Stimulated activated effector memory CD8-positive, alpha-beta T cell treated with anti-CD3 and anti-CD28 coated beads, Interleukin-12 subunit alpha, Interleukin-12 subunit beta, amount 100 ng/mL, for 72 hours (primary cell): ENCODE measurements at regions not wholly inside any gene's neighbourhood (a gene's known extent, or its start where the extent isn't known, plus 50 kb on each side); places are given as distances from the start of the nearest gene placed in this dataset.
"Not testable (repeated sequence)": the region's sequence is repeated elsewhere in the genome, so short reads cannot be mapped to it uniquely, and the experiment has no call there.

ENCODE experiments used
- ATAC-seq: fragments of 150-1000 bp; cut with Tn5 transposase; 2 replicates; pipeline ENCODE4 v1.10.0; 2021
- DNase-seq, 2 donors: peaks; one replicate each; pipeline ENCODE4 v3.0.0; 2021 to 2022; ENCODE audit warnings: low spot score in 2 of 2
- H3K27ac Mint-ChIP-seq: one replicate; pipeline ENCODE4 v1.8.0; 2022; ENCODE audit warnings: mild to moderate bottlenecking, mixed read lengths
- H3K36me3 Mint-ChIP-seq: one replicate; pipeline ENCODE4 v1.8.0; 2022; ENCODE audit warnings: mild to moderate bottlenecking, mixed read lengths
- H3K4me1 Mint-ChIP-seq: one replicate; pipeline ENCODE4 v1.8.0; 2022; ENCODE audit warnings: mixed read lengths
- H3K4me3 Mint-ChIP-seq: one replicate; pipeline ENCODE4 v1.8.0; 2022; ENCODE audit warnings: mild to moderate bottlenecking, mixed read lengths
- H3K9me3 Mint-ChIP-seq: one replicate; pipeline ENCODE4 v1.8.0; 2022; ENCODE audit warnings: mixed read lengths

- ATAC-seq (no peak), DNase-seq (no peak)
- H3K4me1 Mint-ChIP-seq = no peaks in the 10 kb centered on the region
Measured at GRCh38 chr6:109251839-109252238, 130.4 kb downstream of the CD164 start.

GRCh38 chr6:109250544-109251156, 131.6 kb downstream of the CD164 start:
- not testable (repeated sequence) for H3K36me3 Mint-ChIP-seq

More at GRCh38 chr6:109251839-109252238, 130.4 kb downstream of the CD164 start:
- Mint-ChIP-seq H3K27ac (no peak overlapping the region), H3K4me3 (no peak overlapping the region), H3K9me3 (no peaks in the 10 kb centered on the region), H3K36me3 (no peaks in the 10 kb centered on the region)

GRCh38 chr6:109243863-109244825, 138.1 kb downstream of the CD164 start:
- DNase-seq (no peak), ATAC-seq (no peak)
- Mint-ChIP-seq H3K36me3 (no peaks in the 10 kb centered on the region), H3K9me3 (no peaks in the 10 kb centered on the region), H3K4me3 (no peak overlapping the region), H3K27ac (no peak overlapping the region), H3K4me1 (peaks cover 7% of the 10 kb centered on the region)

More at GRCh38 chr6:109250544-109251156, 131.6 kb downstream of the CD164 start:
- not testable (repeated sequence) for H3K4me3 Mint-ChIP-seq, H3K4me1 Mint-ChIP-seq, H3K27ac Mint-ChIP-seq, H3K9me3 Mint-ChIP-seq, DNase-seq, ATAC-seq

- ATAC-seq (no peak), DNase-seq (no peak)
- no peaks in the 10 kb centered on the region for H3K36me3 Mint-ChIP-seq
- H3K27ac Mint-ChIP-seq = no peak overlapping the region
- H3K4me3 Mint-ChIP-seq = no peak overlapping the region
- peaks cover 8% of the 10 kb centered on the region for H3K4me1 Mint-ChIP-seq
- H3K9me3 Mint-ChIP-seq = no peaks in the 10 kb centered on the region
Measured at GRCh38 chr6:109242925-109243324, 139.3 kb downstream of the CD164 start.

- H3K4me3 Mint-ChIP-seq = no peak overlapping the region
- no peak overlapping the region for H3K27ac Mint-ChIP-seq
- DNase-seq (no peak), ATAC-seq (no peak)
- H3K36me3 Mint-ChIP-seq = no peaks in the 10 kb centered on the region
- no peaks in the 10 kb centered on the region for H3K9me3 Mint-ChIP-seq
- peaks cover 17% of the 10 kb centered on the region for H3K4me1 Mint-ChIP-seq
Measured at GRCh38 chr6:109242029-109242428, 140.2 kb downstream of the CD164 start.

- Mint-ChIP-seq H3K4me1 (peaks cover 25% of the 10 kb centered on the region), H3K36me3 (no peaks in the 10 kb centered on the region), H3K27ac (no peak overlapping the region), H3K9me3 (no peaks in the 10 kb centered on the region), H3K4me3 (no peak overlapping the region)
- DNase-seq (no peak), ATAC-seq (no peak)
Measured at GRCh38 chr6:109241199-109241598, 141.1 kb downstream of the CD164 start.

- ATAC-seq (no peak), DNase-seq (no peak)
- Mint-ChIP-seq H3K4me3 (no peak overlapping the region), H3K9me3 (no peaks in the 10 kb centered on the region), H3K4me1 (peaks cover 25% of the 10 kb centered on the region), H3K36me3 (no peaks in the 10 kb centered on the region), H3K27ac (no peak overlapping the region)
Measured at GRCh38 chr6:109240370-109241084, 141.7 kb downstream of the CD164 start.

GRCh38 chr6:109239651-109240321, 142.5 kb downstream of the CD164 start:
- Mint-ChIP-seq H3K27ac (no peak overlapping the region), H3K4me3 (no peak overlapping the region), H3K9me3 (no peaks in the 10 kb centered on the region), H3K36me3 (no peaks in the 10 kb centered on the region), H3K4me1 (peaks cover 25% of the 10 kb centered on the region)
- ATAC-seq (no peak), DNase-seq (no peak)

GRCh38 chr6:109239160-109239559, 143.1 kb downstream of the CD164 start:
- Mint-ChIP-seq H3K36me3 (no peaks in the 10 kb centered on the region), H3K4me1 (peaks cover 20% of the 10 kb centered on the region), H3K27ac (no peak overlapping the region), H3K4me3 (no peak overlapping the region), H3K9me3 (no peaks in the 10 kb centered on the region)
- ATAC-seq = no peak
- no peak for DNase-seq

GRCh38 chr6:109238396-109238795, 143.1 kb downstream of the CEP57L1 start:
- ATAC-seq (no peak), DNase-seq (no peak)
- Mint-ChIP-seq H3K4me3 (no peak overlapping the region), H3K4me1 (peaks cover 18% of the 10 kb centered on the region), H3K27ac (no peak overlapping the region), H3K36me3 (no peaks in the 10 kb centered on the region), H3K9me3 (no peaks in the 10 kb centered on the region)

- H3K4me1 Mint-ChIP-seq = peaks cover 18% of the 10 kb centered on the region
- no peak overlapping the region for H3K27ac Mint-ChIP-seq
- DNase-seq = no peak
- no peak overlapping the region for H3K4me3 Mint-ChIP-seq
- no peaks in the 10 kb centered on the region for H3K9me3 Mint-ChIP-seq
- H3K36me3 Mint-ChIP-seq = no peaks in the 10 kb centered on the region
- ATAC-seq = no peak
Measured at GRCh38 chr6:109237986-109238329, 142.7 kb downstream of the CEP57L1 start.

GRCh38 chr6:109237077-109237985, 142.0 kb downstream of the CEP57L1 start:
- ATAC-seq (peak; percentile 79), DNase-seq (no peak)
- no peaks in the 10 kb centered on the region for H3K36me3 Mint-ChIP-seq
- no peak overlapping the region for H3K4me3 Mint-ChIP-seq
- H3K9me3 Mint-ChIP-seq = no peaks in the 10 kb centered on the region
- H3K4me1 Mint-ChIP-seq = peaks cover 18% of the 10 kb centered on the region
- H3K27ac Mint-ChIP-seq = no peak overlapping the region

- no peak overlapping the region for H3K27ac Mint-ChIP-seq
- ATAC-seq (peak; percentile 51), DNase-seq (no peak)
- H3K4me1 Mint-ChIP-seq = peaks cover 18% of the 10 kb centered on the region
- H3K9me3 Mint-ChIP-seq = no peaks in the 10 kb centered on the region
- H3K4me3 Mint-ChIP-seq = no peak overlapping the region
- no peaks in the 10 kb centered on the region for H3K36me3 Mint-ChIP-seq
Measured at GRCh38 chr6:109236115-109237076, 141.1 kb downstream of the CEP57L1 start.
